HG02623 (cell line): ENCODE measurements at regions not wholly inside any gene's neighbourhood (a gene's known extent, or its start where the extent isn't known, plus 50 kb on each side); places are given as distances from the start of the nearest gene placed in this dataset.

Experiments used
- ATAC-seq: cut with Tn5 transposase; IDR thresholded peaks from one replicate; pipeline ENCODE4 v1.9.1; 2021; ENCODE audit warnings: moderate library complexity; ENCODE audit not compliant: unreplicated experiment

- ATAC-seq = no peak
Observed at GRCh38 chr15:69990566-69991421, 106.9 kb downstream of the TLE3 start.

- no peak for ATAC-seq
Observed at GRCh38 chr15:69991551-69991980, 106.2 kb downstream of the TLE3 start.

GRCh38 chr15:69992348-69992747, 105.4 kb downstream of the TLE3 start:
- no peak for ATAC-seq

- ATAC-seq = no peak
Observed at GRCh38 chr15:69994429-69995205, 103.1 kb downstream of the TLE3 start.

- no peak for ATAC-seq
Observed at GRCh38 chr15:69996321-69997160, 101.2 kb downstream of the TLE3 start.

GRCh38 chr15:69997161-69997485, 100.6 kb downstream of the TLE3 start:
- no peak for ATAC-seq
